HL-60 (cell line): ENCODE measurements at regions not wholly inside any gene's neighbourhood (a gene's known extent, or its start where the extent isn't known, plus 50 kb on each side); places are given as distances from the start of the nearest gene placed in this dataset.

Experiments
- DNase-seq, 2 experiments: peaks; one replicate each; pipeline ENCODE4 v3.0.0-alpha.2; 2010 to 2020; ENCODE audit warnings: low read depth in 1 of 2, low spot score in 1 of 2
- H3K27ac ChIP-seq: fragments of 250-450 bp; sonication (Bioruptor Pico); replicated peaks from 2 replicates; pipeline ENCODE4 v1.5.1; 2020; ENCODE audit warnings: mild to moderate bottlenecking, moderate library complexity
- H3K27me3 ChIP-seq: fragments of 250-450 bp; sonication (Bioruptor Pico); 2 replicates; pipeline ENCODE4 v1.5.1; 2021; ENCODE audit warnings: mild to moderate bottlenecking, moderate library complexity; ENCODE audit not compliant: insufficient read depth, poor library complexity, severe bottlenecking
- H3K4me3 ChIP-seq: replicated peaks from 2 replicates; pipeline ENCODE4 v1.5.1; 2011; ENCODE audit warnings: mild to moderate bottlenecking, control low read depth, low read length; ENCODE audit not compliant: insufficient read depth
- GABPA ChIP-seq: IDR thresholded peaks from 2 replicates; pipeline ENCODE4 v1.6.1; 2012; ENCODE audit warnings: low read depth
- POLR2AphosphoS5 ChIP-seq: IDR thresholded peaks from 2 replicates; pipeline ENCODE4 v1.6.1; 2012; ENCODE audit warnings: low read depth
- REST ChIP-seq: IDR thresholded peaks from 2 replicates; pipeline ENCODE4 v1.6.1; 2012; ENCODE audit warnings: low read depth; ENCODE audit not compliant: insufficient replicate concordance
- SPI1 ChIP-seq: IDR thresholded peaks from 2 replicates; pipeline ENCODE4 v1.6.1; 2012; ENCODE audit warnings: low read depth, mild to moderate bottlenecking, borderline replicate concordance
- TF ChIP-seq, protein P1 (sequence below): IDR thresholded peaks from one replicate; pipeline ENCODE4 v1.5.1; 2011; ENCODE audit warnings: low read length, control low read depth, inconsistent platforms; ENCODE audit not compliant: insufficient read depth

DNA sequence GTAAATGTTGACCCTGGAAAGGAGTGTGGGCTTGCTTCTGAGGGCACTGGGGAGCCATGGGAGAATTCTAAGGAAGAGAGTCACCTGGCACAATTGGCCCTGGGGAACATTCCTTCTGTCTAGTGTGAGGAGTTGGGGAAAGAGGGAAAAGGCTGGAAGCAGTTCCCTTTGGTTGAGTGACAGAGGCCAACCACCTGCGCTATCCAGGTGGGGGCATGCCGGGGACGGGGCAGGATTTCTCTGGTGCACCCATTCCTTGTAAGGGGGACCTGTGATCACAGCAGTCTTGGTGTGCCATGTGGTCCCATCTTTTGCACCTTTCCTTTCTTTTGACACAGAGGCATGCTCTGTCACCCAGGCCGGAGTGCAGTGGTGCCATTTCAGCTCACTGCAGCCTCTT, 92.1 kb upstream of the GRK3 start:
- no peak overlapping the region for H3K27ac ChIP-seq
- H3K27me3 ChIP-seq: no peaks in the 10 kb centered on the region
- no peak overlapping the region for H3K4me3 ChIP-seq
- TF ChIP-seq SPI1 (no peak), POLR2AphosphoS5 (no peak), REST (no peak), GABPA (no peak)
- TF ChIP-seq, protein P1, sequence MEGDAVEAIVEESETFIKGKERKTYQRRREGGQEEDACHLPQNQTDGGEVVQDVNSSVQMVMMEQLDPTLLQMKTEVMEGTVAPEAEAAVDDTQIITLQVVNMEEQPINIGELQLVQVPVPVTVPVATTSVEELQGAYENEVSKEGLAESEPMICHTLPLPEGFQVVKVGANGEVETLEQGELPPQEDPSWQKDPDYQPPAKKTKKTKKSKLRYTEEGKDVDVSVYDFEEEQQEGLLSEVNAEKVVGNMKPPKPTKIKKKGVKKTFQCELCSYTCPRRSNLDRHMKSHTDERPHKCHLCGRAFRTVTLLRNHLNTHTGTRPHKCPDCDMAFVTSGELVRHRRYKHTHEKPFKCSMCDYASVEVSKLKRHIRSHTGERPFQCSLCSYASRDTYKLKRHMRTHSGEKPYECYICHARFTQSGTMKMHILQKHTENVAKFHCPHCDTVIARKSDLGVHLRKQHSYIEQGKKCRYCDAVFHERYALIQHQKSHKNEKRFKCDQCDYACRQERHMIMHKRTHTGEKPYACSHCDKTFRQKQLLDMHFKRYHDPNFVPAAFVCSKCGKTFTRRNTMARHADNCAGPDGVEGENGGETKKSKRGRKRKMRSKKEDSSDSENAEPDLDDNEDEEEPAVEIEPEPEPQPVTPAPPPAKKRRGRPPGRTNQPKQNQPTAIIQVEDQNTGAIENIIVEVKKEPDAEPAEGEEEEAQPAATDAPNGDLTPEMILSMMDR: no peak
- no peak for DNase-seq

DNA sequence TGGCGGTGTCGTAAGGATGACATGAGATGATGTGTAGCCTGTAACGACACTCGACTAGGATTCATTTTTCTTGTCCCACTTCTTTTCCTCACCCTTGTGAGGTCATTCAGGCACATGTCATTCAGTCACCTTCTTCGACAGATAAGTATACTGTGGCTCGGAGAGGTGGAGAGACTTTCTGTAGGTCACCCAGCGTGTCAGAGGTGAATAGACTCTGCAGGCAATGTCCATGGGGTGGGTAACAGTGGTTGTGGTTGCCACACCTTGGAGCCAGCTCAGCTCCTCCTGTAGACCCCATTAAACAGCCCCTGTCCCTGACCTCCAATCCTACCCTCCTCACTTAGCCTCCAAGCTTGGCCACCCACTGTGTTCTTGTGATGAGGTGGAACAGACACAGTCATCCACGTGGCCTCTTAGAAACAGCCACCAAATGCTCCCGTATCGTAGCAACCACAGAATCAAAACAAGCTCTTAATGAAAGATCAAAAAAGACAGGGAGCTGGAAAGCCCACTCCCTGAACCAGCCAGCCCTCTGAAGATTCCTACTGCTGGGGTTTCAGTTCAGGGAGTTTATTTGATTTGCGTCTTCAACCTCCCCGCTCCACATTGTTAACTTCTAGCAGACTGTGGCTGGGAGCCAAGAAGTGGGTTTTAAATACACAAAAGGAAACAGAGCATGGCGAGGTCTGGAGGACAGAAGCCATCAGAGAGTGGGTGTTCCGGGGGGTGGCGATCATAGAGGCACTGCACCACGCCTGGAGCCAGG, 89.0 kb upstream of the GRK3 start:
- no peak overlapping the region for H3K4me3 ChIP-seq
- no peaks in the 10 kb centered on the region for H3K27me3 ChIP-seq
- TF ChIP-seq SPI1 (no peak), POLR2AphosphoS5 (no peak), GABPA (no peak), REST (no peak)
- TF ChIP-seq, protein P1: no peak
- DNase-seq: no peak
- H3K27ac ChIP-seq: no peak overlapping the region

- H3K27me3 ChIP-seq: no peaks in the 10 kb centered on the region
- no peak overlapping the region for H3K27ac ChIP-seq
Measured at GRCh38 chr22:25477358-25477757, 87.1 kb upstream of the GRK3 start.

DNA sequence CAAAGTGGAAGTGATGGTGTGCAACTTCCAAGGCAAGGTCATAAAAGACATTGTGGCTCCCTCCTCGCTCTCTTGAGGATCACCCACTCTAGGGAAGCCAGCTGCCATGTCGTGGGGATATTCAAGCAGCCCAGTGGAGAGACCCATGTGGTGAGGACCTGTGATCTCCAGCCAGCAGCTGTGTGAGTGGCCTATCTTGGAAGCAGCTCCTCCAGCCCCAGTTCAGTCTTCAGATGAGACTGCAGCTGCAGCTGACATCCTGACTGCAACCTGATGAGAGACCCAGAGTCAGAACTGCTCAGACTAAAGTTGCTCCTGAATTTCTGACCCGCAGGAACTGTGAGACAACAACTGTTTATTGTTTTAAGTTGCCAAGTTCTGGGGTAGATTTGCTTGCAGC, 86.4 kb upstream of the GRK3 start:
- no peak for TF ChIP-seq POLR2AphosphoS5
- TF ChIP-seq, protein P1: no peak
- no peak for TF ChIP-seq GABPA
- no peak for TF ChIP-seq REST
- no peak for TF ChIP-seq SPI1
- DNase-seq: no peak
- Histone ChIP-seq H3K27me3 (no peaks in the 10 kb centered on the region), H3K4me3 (no peak overlapping the region), H3K27ac (no peak overlapping the region)

More at GRCh38 chr22:25477358-25477757, 87.1 kb upstream of the GRK3 start:
- TF ChIP-seq POLR2AphosphoS5: no peak
- no peak for TF ChIP-seq GABPA
- TF ChIP-seq SPI1: no peak
- no peak for DNase-seq
- no peak overlapping the region for H3K4me3 ChIP-seq
